ENCODE measurements at regions not wholly inside any gene's neighbourhood (a gene's known extent, or its start where the extent isn't known, plus 50 kb on each side); places are given as distances from the start of the nearest gene placed in this dataset.

DNA sequence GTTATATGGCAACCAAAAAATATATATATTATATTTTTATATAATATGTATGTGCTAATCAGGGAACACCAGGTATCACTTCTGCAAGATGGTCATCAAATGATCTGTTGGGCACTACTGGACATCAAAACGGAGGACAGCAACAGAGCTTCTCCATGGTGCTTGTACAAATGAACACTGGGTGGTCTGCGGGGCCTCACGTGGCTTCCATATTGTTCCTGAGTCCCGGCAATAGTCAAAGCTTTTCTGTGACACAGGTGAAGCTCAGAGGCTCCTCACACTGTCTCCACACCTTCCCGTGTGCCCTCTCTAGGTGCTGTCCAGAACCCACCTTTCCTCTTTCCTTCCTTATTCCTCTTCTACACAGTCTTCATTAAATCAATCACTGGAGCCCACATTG is 149.9 kb upstream of the PIRT start:
- TF ChIP-seq EZH2 (IDR thresholded peaks at IDR 0.05; ENCODE audit: insufficient read depth, poor library complexity, severe bottlenecking) (no peak), EZH2phosphoT487 (IDR thresholded peaks at IDR 0.05; ENCODE audit: insufficient read depth, low read depth) (no peak)

Measured in GM23248 (cell line).